H9 (cell line): ENCODE measurements at regions not wholly inside any gene's neighbourhood (a gene's known extent, or its start where the extent isn't known, plus 50 kb on each side); places are given as distances from the start of the nearest gene placed in this dataset.

Source experiments
- DNase-seq: peaks from one replicate; pipeline ENCODE4 v3.0.0-alpha.2; 2017
- H2AFZ ChIP-seq: one replicate; pipeline ENCODE4 v1.6.1; 2013; ENCODE audit warnings: mild to moderate bottlenecking, low read length, control low read depth, moderate library complexity
- H2AK5ac ChIP-seq: 2 replicates; pipeline ENCODE4 v1.6.1; 2013; ENCODE audit warnings: low read length, control low read depth, mixed read lengths; ENCODE audit not compliant: insufficient read length
- H2BK120ac ChIP-seq: one replicate; pipeline ENCODE4 v1.6.1; 2013; ENCODE audit warnings: low read depth, mild to moderate bottlenecking, low read length, control low read depth, inconsistent platforms; ENCODE audit not compliant: poor library complexity, severe bottlenecking
- H2BK12ac ChIP-seq: 2 replicates; pipeline ENCODE4 v1.6.1; 2013; ENCODE audit warnings: low read length, control low read depth, mixed read lengths, low read depth; ENCODE audit not compliant: insufficient read length
- H2BK15ac ChIP-seq: 2 replicates; pipeline ENCODE4 v1.6.1; 2013; ENCODE audit warnings: low read depth, low read length, control low read depth
- H2BK20ac ChIP-seq: one replicate; pipeline ENCODE4 v1.6.1; 2013; ENCODE audit warnings: low read depth, mild to moderate bottlenecking, low read length, control low read depth, inconsistent platforms; ENCODE audit not compliant: poor library complexity, severe bottlenecking
- H2BK5ac ChIP-seq: 2 replicates; pipeline ENCODE4 v1.6.1; 2013; ENCODE audit warnings: low read length, control low read depth, mixed read lengths; ENCODE audit not compliant: insufficient read length
- H3K14ac ChIP-seq: 2 replicates; pipeline ENCODE4 v1.6.1; 2013; ENCODE audit warnings: low read length, control low read depth; ENCODE audit not compliant: insufficient read depth
- H3K18ac ChIP-seq: 2 replicates; pipeline ENCODE4 v1.6.1; 2013; ENCODE audit warnings: low read depth, mild to moderate bottlenecking, mixed read lengths, low read length, control low read depth; ENCODE audit not compliant: insufficient read length
- H3K23ac ChIP-seq: 2 replicates; pipeline ENCODE4 v1.6.1; 2013; ENCODE audit warnings: low read length, control low read depth, mixed read lengths, low read depth; ENCODE audit not compliant: insufficient read length
- H3K23me2 ChIP-seq: 2 replicates; pipeline ENCODE4 v1.6.1; 2013; ENCODE audit warnings: low read depth, mild to moderate bottlenecking, mixed read lengths, low read length, control low read depth; ENCODE audit not compliant: insufficient read length, poor library complexity, severe bottlenecking
- H3K27ac ChIP-seq: 2 replicates; pipeline ENCODE4 v1.5.1; 2013; ENCODE audit warnings: low read length, control low read depth, mixed read lengths, low read depth; ENCODE audit not compliant: insufficient read length
- H3K27me3 ChIP-seq: 2 replicates; pipeline ENCODE4 v1.6.1; 2013; ENCODE audit warnings: low read length, control low read depth, inconsistent platforms; ENCODE audit not compliant: insufficient read depth
- H3K4ac ChIP-seq: 2 replicates; pipeline ENCODE4 v1.6.1; 2013; ENCODE audit warnings: low read depth, mild to moderate bottlenecking, control low read depth, inconsistent platforms, low read length, moderate library complexity
- H3K4me1 ChIP-seq: 2 replicates; pipeline ENCODE4 v1.6.1; 2013; ENCODE audit warnings: low read length, control low read depth, inconsistent platforms; ENCODE audit not compliant: insufficient read depth
- H3K4me2 ChIP-seq: 2 replicates; pipeline ENCODE4 v1.6.1; 2013; ENCODE audit warnings: low read length, control low read depth, mixed read lengths; ENCODE audit not compliant: insufficient read length, insufficient read depth
- H3K56ac ChIP-seq: 2 replicates; pipeline ENCODE4 v1.6.1; 2013; ENCODE audit warnings: low read depth, mild to moderate bottlenecking, mixed read lengths, low read length, control low read depth; ENCODE audit not compliant: insufficient read length
- H3K79me1 ChIP-seq: 2 replicates; pipeline ENCODE4 v1.6.1; 2013; ENCODE audit warnings: low read depth, mild to moderate bottlenecking, moderate library complexity, low read length, control low read depth, inconsistent platforms; ENCODE audit not compliant: insufficient read depth, poor library complexity, severe bottlenecking
- H3K79me2 ChIP-seq: 2 replicates; pipeline ENCODE4 v1.6.1; 2013; ENCODE audit warnings: low read length, control low read depth, inconsistent platforms; ENCODE audit not compliant: insufficient read depth
- H3K9ac ChIP-seq: 2 replicates; pipeline ENCODE4 v1.6.1; 2013; ENCODE audit warnings: low read length, control low read depth, mixed read lengths; ENCODE audit not compliant: insufficient read length; ENCODE audit errors: extremely low read depth
- H3K9me3 ChIP-seq: one replicate; pipeline ENCODE4 v1.6.1; 2013; ENCODE audit warnings: low read depth, low read length, inconsistent platforms; ENCODE audit not compliant: control insufficient read depth
- H3T11ph ChIP-seq: one replicate; pipeline ENCODE4 v1.6.1; 2013; ENCODE audit warnings: mild to moderate bottlenecking, low read length, control low read depth, inconsistent platforms
- H4K20me1 ChIP-seq: one replicate; pipeline ENCODE4 v1.6.1; 2013; ENCODE audit not compliant: control insufficient read depth, insufficient read length, insufficient read depth
- H4K5ac ChIP-seq: 2 replicates; pipeline ENCODE4 v1.6.1; 2013; ENCODE audit warnings: low read depth, mild to moderate bottlenecking, mixed read lengths, low read length, control low read depth; ENCODE audit not compliant: insufficient read length
- H4K8ac ChIP-seq: replicated peaks from 2 replicates; pipeline ENCODE4 v1.6.1; 2013; ENCODE audit warnings: low read length, control low read depth, mixed read lengths, low read depth; ENCODE audit not compliant: insufficient read length
- H4K91ac ChIP-seq: 2 replicates; pipeline ENCODE4 v1.6.1; 2013; ENCODE audit warnings: low read depth, mild to moderate bottlenecking, moderate library complexity, mixed read lengths, low read length, control low read depth; ENCODE audit not compliant: insufficient read length
- H3K27ac Mint-ChIP-seq, 3 experiments: 2 replicates in 2 of 3; 3 replicates in 1 of 3; pipeline ENCODE4 v1.8.0; 2020 to 2021; ENCODE audit warnings: mixed read lengths in 3 of 3, mild to moderate bottlenecking in 1 of 3, moderate library complexity in 1 of 3
- H3K27me3 Mint-ChIP-seq: 2 replicates; pipeline ENCODE4 v1.8.0; 2021; ENCODE audit warnings: low read depth, mild to moderate bottlenecking, moderate library complexity, mixed read lengths
- H3K36me3 Mint-ChIP-seq, 3 experiments: 2 replicates in 2 of 3; 3 replicates in 1 of 3; pipeline ENCODE4 v1.8.0; 2020 to 2021; ENCODE audit warnings: low read depth in 3 of 3, mixed read lengths in 3 of 3; ENCODE audit not compliant: insufficient read depth in 1 of 3
- H3K4me1 Mint-ChIP-seq, 2 experiments: 2 replicates each; pipeline ENCODE4 v1.8.0; 2020; ENCODE audit warnings: mixed read lengths in 2 of 2
- H3K4me3 Mint-ChIP-seq, 2 experiments: 2 replicates in 1 of 2; 3 replicates in 1 of 2; pipeline ENCODE4 v1.8.0; 2020 to 2021; ENCODE audit warnings: mild to moderate bottlenecking in 2 of 2, mixed read lengths in 2 of 2, moderate library complexity in 1 of 2
- H3K9me3 Mint-ChIP-seq, 2 experiments: 2 replicates in 1 of 2; 3 replicates in 1 of 2; pipeline ENCODE4 v1.8.0; 2020; ENCODE audit warnings: mild to moderate bottlenecking in 2 of 2, mixed read lengths in 2 of 2, moderate library complexity in 1 of 2
- CTCF ChIP-seq: fragments of 200-600 bp; sonication (generic); conservative IDR thresholded peaks from 3 replicates; pipeline ENCODE4 v1.8.0; 2021; ENCODE audit warnings: antibody characterized with exemption, mild to moderate bottlenecking
- WGBS: extraction: QIAGEN DNeasy Blood & Tissue Kit; methylation state at CpG from one replicate; pipeline ENCODE4 v1.1.7; 2013; ENCODE audit warnings: missing lambda C conversion rate, low lambda C conversion rate, mixed read lengths; ENCODE audit not compliant: insufficient read length; ENCODE audit errors: extremely low coverage; 5-methylcytosine and 5-hydroxymethylcytosine counted together

DNA sequence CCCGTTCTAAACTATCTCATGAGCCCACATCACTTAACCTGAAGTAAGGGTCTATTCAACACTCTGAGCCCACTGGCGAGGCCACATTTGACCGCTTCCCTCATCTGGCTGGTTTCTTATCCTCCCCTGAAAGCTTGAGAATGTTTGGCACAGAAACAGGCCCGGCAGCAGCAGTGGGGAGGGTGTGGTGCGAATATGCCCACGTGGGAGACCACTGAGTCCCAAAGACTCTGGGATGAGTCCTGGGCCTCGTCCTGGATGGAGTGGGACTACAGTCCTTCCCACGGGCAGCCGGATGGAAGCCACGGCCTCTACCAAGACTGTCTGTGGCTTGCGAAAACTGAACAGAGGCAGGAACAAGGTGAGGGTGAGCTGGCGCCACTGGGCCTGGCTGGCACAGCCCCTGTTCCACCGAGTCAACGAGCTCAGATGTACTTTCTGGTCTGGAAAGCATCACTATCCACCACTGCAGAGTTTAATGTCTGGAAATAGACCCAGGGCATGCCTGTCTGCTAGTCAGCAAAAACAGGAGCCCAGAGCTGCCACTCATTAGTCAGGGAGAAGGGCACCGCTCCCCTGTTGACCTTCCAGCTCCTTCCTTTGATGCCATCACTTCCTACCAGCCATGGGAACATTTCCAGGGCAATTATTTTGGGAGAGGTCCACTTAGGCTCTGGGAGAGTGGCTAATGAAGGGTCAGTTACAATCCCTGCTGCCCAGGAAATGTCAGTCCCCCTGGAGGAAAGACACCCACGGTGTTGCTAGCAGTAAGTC lies 386.6 kb downstream of the MATN1 start:
- Histone ChIP-seq H3T11ph (no peak overlapping the region), H4K5ac (no peak overlapping the region), H3K23me2 (no peaks in the 10 kb centered on the region), H3K4me2 (no peak overlapping the region), H3K14ac (no peak overlapping the region), H3K56ac (no peak overlapping the region), H2BK20ac (no peak overlapping the region), H3K27me3 (no peaks in the 10 kb centered on the region), H3K4ac (no peak overlapping the region), H2AK5ac (no peak overlapping the region), H3K79me2 (no peaks in the 10 kb centered on the region), H2BK15ac (no peak overlapping the region), H4K20me1 (no peaks in the 10 kb centered on the region), H3K9me3 (no peaks in the 10 kb centered on the region), H3K23ac (no peak overlapping the region), H4K8ac (no peak overlapping the region), H4K91ac (no peak overlapping the region), H2BK120ac (no peak overlapping the region), H3K18ac (no peak overlapping the region), H3K27ac (no peak overlapping the region), H3K79me1 (no peaks in the 10 kb centered on the region), H3K4me1 (no peaks in the 10 kb centered on the region), H3K9ac (no peak overlapping the region), H2BK12ac (no peak overlapping the region), H2BK5ac (no peak overlapping the region), H2AFZ (no peak overlapping the region)
- Mint-ChIP-seq H3K4me1 (peaks cover 12 to 13% of the 10 kb centered on the region in 2 experiments), H3K4me3 (no peak overlapping the region), H3K36me3 (no peaks in the 10 kb centered on the region), H3K9me3 (no peaks in the 10 kb centered on the region), H3K27me3 (no peaks in the 10 kb centered on the region; the same call in 1 of the 2 replicates), H3K27ac (no peak overlapping the region)
- no peak for DNase-seq
- no CpG with 5 or more reads among the region's 16 CpGs for WGBS
- TF ChIP-seq CTCF = no peak
